ENCODE measurements at regions not wholly inside any gene's neighbourhood (a gene's known extent, or its start where the extent isn't known, plus 50 kb on each side); places are given as distances from the start of the nearest gene placed in this dataset.

DNA sequence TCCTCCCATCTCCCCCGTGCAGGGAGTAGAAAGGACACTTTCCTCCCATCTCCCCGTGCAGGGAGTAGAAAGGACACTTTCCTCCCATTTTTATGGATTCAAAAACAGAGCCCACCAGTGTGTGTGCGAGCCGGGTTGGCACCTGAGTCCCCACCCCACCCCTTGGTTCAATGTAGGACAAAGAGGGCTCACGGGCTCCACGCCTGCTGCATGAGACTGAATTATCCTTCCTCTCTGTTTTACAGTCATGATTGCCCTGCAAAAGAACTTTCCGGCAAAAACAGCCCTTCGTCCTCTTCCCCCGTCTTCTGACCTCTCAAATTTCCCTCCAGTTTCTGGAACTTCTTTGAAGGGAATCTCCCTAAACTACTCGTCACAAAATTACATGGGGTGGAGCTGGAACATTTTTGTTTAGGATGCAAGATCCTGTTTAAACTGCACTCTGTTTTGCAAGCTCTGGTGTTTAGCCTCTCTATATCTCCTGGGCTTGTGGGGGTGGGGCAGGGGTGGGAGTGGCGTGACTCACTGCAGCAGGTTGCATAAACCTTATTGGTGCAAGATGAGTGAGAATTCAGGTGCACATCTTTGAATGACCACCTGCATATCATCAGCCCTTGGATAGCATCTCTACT is 99.8 kb downstream of the PSMG1 start:
- no peak overlapping the region for H2AFZ ChIP-seq
- no peaks in the 10 kb centered on the region for H3K36me3 ChIP-seq (replicated peaks; ENCODE audit: insufficient read depth, low read depth)
- H3K4me2 ChIP-seq, result peak overlapping the region; percentile 9
- no peaks in the 10 kb centered on the region for H3K79me2 ChIP-seq
- peak overlapping the region; percentile 61 for H3K27ac ChIP-seq
- no peaks in the 10 kb centered on the region for H3K9me2 ChIP-seq (replicated peaks; ENCODE audit: insufficient read depth)
- WGBS (ENCODE audit: low lambda C conversion rate, missing lambda C conversion rate), result 46% methylated on average over 11 of the region's 11 CpGs
- TF ChIP-seq EZH2 (IDR thresholded peaks at IDR 0.05; ENCODE audit: borderline replicate concordance) (no peak), EZH2phosphoT487 (IDR thresholded peaks at IDR 0.05; ENCODE audit: low read depth, severe bottlenecking, unreplicated experiment) (no peak)
- TF ChIP-seq, protein P1, sequence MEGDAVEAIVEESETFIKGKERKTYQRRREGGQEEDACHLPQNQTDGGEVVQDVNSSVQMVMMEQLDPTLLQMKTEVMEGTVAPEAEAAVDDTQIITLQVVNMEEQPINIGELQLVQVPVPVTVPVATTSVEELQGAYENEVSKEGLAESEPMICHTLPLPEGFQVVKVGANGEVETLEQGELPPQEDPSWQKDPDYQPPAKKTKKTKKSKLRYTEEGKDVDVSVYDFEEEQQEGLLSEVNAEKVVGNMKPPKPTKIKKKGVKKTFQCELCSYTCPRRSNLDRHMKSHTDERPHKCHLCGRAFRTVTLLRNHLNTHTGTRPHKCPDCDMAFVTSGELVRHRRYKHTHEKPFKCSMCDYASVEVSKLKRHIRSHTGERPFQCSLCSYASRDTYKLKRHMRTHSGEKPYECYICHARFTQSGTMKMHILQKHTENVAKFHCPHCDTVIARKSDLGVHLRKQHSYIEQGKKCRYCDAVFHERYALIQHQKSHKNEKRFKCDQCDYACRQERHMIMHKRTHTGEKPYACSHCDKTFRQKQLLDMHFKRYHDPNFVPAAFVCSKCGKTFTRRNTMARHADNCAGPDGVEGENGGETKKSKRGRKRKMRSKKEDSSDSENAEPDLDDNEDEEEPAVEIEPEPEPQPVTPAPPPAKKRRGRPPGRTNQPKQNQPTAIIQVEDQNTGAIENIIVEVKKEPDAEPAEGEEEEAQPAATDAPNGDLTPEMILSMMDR (IDR thresholded peaks at IDR 0.05; ENCODE audit: poor library complexity), result no peak
- no peaks in the 10 kb centered on the region for H3K27me3 ChIP-seq
- DNase-seq (ENCODE audit: low spot score), result peak; percentile 68
- H4K20me1 ChIP-seq (ENCODE audit: insufficient read depth, poor library complexity, severe bottlenecking), result no peaks in the 10 kb centered on the region
- no peak overlapping the region for H3K4me3 ChIP-seq
- no peaks in the 10 kb centered on the region for H3K9me3 ChIP-seq (ENCODE audit: low read depth)
- H3K4me1 ChIP-seq (ENCODE audit: insufficient read depth), result peaks cover 13% of the 10 kb centered on the region

DNA sequence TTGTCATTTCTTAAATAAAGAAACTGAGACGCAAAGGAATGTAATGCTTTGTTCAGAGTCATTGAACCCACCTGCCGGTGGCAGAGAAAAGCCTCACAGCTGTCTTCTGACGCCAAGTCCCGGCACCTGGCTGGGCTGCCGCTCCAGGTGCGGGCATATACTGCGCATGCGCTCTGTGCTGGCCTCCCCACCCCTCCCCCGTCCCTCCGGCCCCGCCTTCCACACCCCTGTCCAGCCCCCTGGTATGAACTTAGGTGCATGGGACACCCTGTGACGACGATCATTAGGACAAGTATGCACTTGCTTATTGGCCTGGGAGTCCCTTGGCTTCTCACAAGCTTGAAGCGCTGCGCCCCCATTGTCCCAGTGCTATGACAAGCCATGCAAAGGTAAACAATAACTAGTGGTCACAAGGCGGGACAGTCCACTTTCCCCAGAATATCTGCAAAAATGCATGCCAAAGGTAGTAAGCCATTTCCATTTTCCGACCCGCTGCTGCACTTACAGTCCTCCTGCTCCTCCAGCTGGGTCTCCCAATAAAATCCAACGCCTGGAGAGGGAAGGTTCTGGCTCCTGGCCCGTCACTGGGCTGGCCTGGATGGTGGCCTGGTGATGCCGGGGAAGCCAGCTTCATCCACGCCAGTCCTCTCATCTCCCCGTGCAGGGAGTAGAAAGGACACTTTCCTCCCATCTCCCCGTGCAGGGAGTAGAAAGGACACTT is 100.4 kb downstream of the PSMG1 start:
- H3K4me1 ChIP-seq (ENCODE audit: insufficient read depth), result peaks cover 13% of the 10 kb centered on the region
- no peaks in the 10 kb centered on the region for H3K9me3 ChIP-seq (ENCODE audit: low read depth)
- H2AFZ ChIP-seq, result no peak overlapping the region
- no peaks in the 10 kb centered on the region for H3K27me3 ChIP-seq
- H3K27ac ChIP-seq, result peak overlapping the region; percentile 61
- 61% methylated on average over 20 of the region's 24 CpGs for WGBS (ENCODE audit: low lambda C conversion rate, missing lambda C conversion rate)
- TF ChIP-seq EZH2phosphoT487 (IDR thresholded peaks at IDR 0.05; ENCODE audit: low read depth, severe bottlenecking, unreplicated experiment) (no peak), EZH2 (IDR thresholded peaks at IDR 0.05; ENCODE audit: borderline replicate concordance) (no peak)
- TF ChIP-seq, protein P1 (IDR thresholded peaks at IDR 0.05; ENCODE audit: poor library complexity), result no peak
- no peaks in the 10 kb centered on the region for H3K79me2 ChIP-seq
- DNase-seq (ENCODE audit: low spot score), result no peak
- H3K9me2 ChIP-seq (replicated peaks; ENCODE audit: insufficient read depth), result no peaks in the 10 kb centered on the region
- H3K36me3 ChIP-seq (replicated peaks; ENCODE audit: insufficient read depth, low read depth), result no peaks in the 10 kb centered on the region
- H3K4me2 ChIP-seq, result peak overlapping the region; percentile 9
- no peaks in the 10 kb centered on the region for H4K20me1 ChIP-seq (ENCODE audit: insufficient read depth, poor library complexity, severe bottlenecking)
- H3K4me3 ChIP-seq, result no peak overlapping the region

DNA sequence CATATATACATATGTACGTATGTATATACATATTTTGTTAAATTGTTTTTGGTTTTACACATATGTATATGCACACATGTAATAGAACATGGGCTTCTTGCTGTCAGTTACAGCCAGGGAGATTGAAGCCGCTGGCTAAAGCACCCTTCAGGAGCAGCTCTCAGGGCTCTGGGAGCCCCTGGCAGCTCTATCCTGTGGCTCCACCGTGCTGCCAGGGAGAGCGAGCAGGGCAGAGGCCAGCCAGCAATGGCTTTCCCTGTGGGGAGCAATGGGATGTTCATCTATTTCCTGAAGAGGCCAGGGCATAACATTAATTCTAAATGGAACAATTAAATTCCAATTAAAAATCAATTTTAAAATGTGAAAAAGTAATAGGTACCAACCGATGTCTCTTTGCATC is 102.9 kb downstream of the PSMG1 start:
- Histone ChIP-seq H3K27me3 (no peaks in the 10 kb centered on the region), H4K20me1 (ENCODE audit: insufficient read depth, poor library complexity, severe bottlenecking) (no peaks in the 10 kb centered on the region), H3K4me1 (ENCODE audit: insufficient read depth) (peaks cover 13% of the 10 kb centered on the region), H3K4me2 (no peak overlapping the region), H3K4me3 (no peak overlapping the region), H3K9me3 (ENCODE audit: low read depth) (no peaks in the 10 kb centered on the region), H3K27ac (no peak overlapping the region), H3K36me3 (replicated peaks; ENCODE audit: insufficient read depth, low read depth) (no peaks in the 10 kb centered on the region), H2AFZ (no peak overlapping the region), H3K9me2 (replicated peaks; ENCODE audit: insufficient read depth) (no peaks in the 10 kb centered on the region), H3K79me2 (no peaks in the 10 kb centered on the region)
- 94% methylated on average over 5 of the region's 5 CpGs for WGBS (ENCODE audit: low lambda C conversion rate, missing lambda C conversion rate)
- TF ChIP-seq EZH2 (IDR thresholded peaks at IDR 0.05; ENCODE audit: borderline replicate concordance) (no peak), EZH2phosphoT487 (IDR thresholded peaks at IDR 0.05; ENCODE audit: low read depth, severe bottlenecking, unreplicated experiment) (no peak)
- TF ChIP-seq, protein P1 (IDR thresholded peaks at IDR 0.05; ENCODE audit: poor library complexity), result no peak
- no peak for DNase-seq (ENCODE audit: low spot score)
